GM12801 (cell line): ENCODE measurements at regions not wholly inside any gene's neighbourhood (a gene's known extent, or its start where the extent isn't known, plus 50 kb on each side); places are given as distances from the start of the nearest gene placed in this dataset.

Experiments used
- TF ChIP-seq, protein P1 (sequence below): IDR thresholded peaks from one replicate; pipeline ENCODE4 v1.5.1; 2011; ENCODE audit warnings: control low read depth; ENCODE audit not compliant: insufficient read length; ENCODE audit errors: extremely low read depth

DNA sequence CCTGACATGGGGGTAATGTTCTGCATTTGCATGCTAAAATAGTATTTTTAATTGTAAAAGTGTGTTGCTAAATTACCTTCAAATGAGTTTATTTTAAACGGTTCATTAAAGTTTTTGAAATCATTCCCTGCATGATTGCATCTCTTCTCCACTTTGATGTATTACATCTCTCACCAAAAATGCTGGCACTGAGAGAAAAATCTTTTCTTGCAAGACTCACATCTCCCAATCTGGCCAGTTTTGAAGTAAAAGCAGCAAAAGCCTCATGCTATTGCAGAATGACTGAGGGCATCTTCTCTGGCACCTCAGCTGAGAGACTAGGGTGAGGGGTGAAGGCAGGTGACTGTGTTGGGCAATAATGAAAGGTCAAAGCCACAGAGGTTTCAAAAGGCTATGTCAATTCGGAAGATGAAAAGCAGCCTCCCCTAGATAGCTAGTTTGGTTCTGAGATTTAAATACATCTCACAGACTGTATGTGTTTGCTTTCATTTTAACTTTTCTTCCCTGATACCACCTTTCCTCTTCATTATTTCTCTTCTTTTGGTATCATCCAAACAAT is 292.2 kb upstream of the RAG2 start:
- TF ChIP-seq, protein P1, sequence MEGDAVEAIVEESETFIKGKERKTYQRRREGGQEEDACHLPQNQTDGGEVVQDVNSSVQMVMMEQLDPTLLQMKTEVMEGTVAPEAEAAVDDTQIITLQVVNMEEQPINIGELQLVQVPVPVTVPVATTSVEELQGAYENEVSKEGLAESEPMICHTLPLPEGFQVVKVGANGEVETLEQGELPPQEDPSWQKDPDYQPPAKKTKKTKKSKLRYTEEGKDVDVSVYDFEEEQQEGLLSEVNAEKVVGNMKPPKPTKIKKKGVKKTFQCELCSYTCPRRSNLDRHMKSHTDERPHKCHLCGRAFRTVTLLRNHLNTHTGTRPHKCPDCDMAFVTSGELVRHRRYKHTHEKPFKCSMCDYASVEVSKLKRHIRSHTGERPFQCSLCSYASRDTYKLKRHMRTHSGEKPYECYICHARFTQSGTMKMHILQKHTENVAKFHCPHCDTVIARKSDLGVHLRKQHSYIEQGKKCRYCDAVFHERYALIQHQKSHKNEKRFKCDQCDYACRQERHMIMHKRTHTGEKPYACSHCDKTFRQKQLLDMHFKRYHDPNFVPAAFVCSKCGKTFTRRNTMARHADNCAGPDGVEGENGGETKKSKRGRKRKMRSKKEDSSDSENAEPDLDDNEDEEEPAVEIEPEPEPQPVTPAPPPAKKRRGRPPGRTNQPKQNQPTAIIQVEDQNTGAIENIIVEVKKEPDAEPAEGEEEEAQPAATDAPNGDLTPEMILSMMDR: no peak

DNA sequence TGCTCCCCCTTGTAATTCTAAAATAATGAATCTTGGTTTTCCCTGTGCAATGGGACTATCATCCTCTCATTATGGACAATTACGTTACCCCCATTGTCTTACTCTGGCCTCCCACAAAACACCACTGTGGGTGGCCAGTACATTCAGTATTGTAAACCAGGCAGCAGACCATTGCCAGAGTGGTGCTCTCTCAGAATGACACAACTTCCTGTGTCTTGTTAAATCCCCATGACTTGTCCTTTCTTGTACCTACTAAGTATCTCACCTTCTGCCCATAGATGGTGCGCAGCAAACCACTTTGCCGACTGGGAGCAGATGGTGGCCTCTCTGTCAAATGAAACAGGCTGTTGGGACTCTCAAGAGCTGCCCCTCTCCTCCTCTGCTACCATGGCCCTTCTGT is 287.1 kb upstream of the RAG2 start:
- TF ChIP-seq, protein P1: no peak

DNA sequence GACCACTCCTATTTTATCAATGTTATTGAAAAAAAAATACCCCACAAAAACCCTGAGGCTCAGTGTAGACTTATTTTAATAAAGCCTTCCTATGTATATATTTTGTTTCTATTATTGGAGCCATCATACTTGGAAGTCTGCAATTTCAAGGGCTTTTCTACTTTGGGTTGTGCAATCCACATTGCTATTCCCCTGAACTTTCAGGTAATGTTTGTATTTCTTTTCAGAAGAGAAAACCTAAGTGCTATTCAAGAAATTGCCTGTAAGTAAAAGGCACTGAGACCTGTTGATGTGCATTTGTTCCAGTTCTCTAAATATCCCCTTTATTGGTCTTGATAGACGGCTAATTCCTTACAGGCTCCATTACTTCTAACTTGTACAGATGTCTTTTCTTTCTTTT is 280.7 kb upstream of the RAG2 start:
- TF ChIP-seq, protein P1: no peak

DNA sequence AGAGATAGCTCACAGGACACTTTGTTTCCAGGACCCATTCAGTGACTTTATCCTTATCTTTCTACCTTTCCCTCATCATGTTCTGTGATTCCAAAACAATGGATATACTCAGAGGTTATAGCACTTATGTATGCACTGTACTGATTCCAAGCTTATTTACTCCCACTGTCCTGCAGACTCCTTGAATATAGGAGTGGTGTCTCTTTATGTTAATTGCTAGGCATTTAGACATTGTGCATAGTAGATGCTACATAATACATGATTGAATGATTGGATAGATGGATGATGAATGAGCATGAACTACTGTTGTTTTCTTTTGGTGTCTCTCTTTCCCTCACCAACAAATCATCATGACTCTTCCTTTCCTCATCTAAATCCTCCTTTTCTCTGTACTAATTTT is 279.1 kb upstream of the RAG2 start:
- TF ChIP-seq, protein P1: no peak

DNA sequence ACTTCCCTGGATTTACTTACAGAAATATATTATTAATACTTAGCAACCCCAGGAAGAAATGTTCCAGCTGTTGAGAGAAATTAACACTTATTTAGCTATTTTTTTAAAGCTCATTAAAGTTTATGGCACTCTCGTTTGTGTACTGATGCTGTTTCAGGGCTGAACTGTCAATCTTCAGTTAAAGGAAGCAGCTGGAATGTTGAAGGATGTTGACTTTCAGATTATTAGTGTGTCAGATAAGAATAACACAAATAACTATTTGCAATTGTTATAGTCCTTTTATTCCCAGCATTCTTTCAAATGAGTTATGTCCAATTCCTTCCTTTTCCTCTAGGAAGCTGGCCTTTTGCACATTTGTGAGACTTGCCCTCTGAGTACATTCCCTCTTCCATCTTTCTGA is 278.2 kb upstream of the RAG2 start:
- TF ChIP-seq, protein P1: no peak

DNA sequence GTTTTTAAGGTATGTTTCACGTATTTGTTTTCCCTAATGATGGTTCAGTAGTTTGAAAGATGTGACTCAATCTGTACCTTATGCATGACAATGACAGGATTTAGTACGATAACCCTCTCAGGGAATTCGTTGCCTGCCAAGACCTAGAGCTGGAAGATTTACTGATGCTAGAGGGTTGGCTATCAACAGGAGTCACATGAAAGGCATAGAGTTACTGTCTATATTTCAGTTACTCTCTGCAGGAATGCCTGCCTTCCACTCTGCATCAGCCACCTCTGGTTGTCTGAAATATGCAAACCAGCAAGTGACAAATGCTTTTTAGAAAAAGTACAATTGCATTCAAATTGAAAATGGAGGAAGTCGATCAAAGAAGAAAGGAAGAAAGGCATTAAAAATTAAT is 276.3 kb upstream of the RAG2 start:
- TF ChIP-seq, protein P1: no peak

DNA sequence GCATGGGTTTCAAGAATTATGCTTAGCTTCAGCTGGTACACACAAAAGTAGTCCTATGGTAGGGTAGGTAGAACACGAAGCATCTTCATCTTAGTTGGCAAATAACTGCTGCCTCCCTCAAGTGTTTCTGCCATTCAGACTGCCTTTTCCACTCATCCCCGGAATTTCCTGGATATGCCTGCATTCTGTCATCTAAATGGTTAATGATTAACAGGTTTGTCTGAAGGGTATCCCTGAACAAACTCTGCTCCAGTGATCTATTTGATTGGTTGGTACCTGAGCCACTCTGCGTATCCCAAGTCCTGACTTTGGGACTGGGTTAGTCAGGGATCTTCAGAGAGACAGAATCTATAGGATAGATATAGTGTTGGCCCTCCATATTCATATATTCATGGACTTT is 272.3 kb upstream of the RAG2 start:
- TF ChIP-seq, protein P1: no peak
